HCT116 (cell line): ENCODE measurements at regions not wholly inside any gene's neighbourhood (a gene's known extent, or its start where the extent isn't known, plus 50 kb on each side); places are given as distances from the start of the nearest gene placed in this dataset.

Experiments used
- EGR1 ChIP-seq: IDR thresholded peaks from 2 replicates; pipeline ENCODE4 v1.6.1; 2012; ENCODE audit warnings: low read depth
- EZH2 ChIP-seq: fragments of 200-600 bp; sonication (generic); IDR thresholded peaks from 2 replicates; pipeline ENCODE4 v1.6.1; 2017; ENCODE audit warnings: antibody characterized with exemption, mixed run types
- EZH2phosphoT487 ChIP-seq: fragments of 200-600 bp; IDR thresholded peaks from 2 replicates; pipeline ENCODE4 v1.6.1; 2018; ENCODE audit warnings: antibody characterized with exemption, borderline replicate concordance
- POLR2A ChIP-seq: IDR thresholded peaks from 2 replicates; pipeline ENCODE4 v1.7.0; 2011; ENCODE audit warnings: borderline replicate concordance; ENCODE audit not compliant: insufficient read depth, insufficient read length; ENCODE audit errors: extremely low read depth
- SP1 ChIP-seq: IDR thresholded peaks from 2 replicates; pipeline ENCODE4 v1.6.1; 2012; ENCODE audit warnings: low read depth
- TF ChIP-seq, protein P1 (sequence below): IDR thresholded peaks from 2 replicates; pipeline ENCODE4 v1.6.1; 2011; ENCODE audit warnings: mild to moderate bottlenecking, low read length, moderate library complexity; ENCODE audit not compliant: insufficient replicate concordance; ENCODE audit errors: extremely low read depth
- TF ChIP-seq, protein P2 (sequence below), 3 experiments: fragments of 200-600 bp in 1 of 3; sonication (generic) in 1 of 3; IDR thresholded peaks in 2 of 3; conservative IDR thresholded peaks in 1 of 3; 2 replicates each; pipeline ENCODE4 v1.5.1; 2012 to 2017; ENCODE audit warnings: low read depth in 2 of 3, low read length in 2 of 3, antibody characterized with exemption in 1 of 3, borderline replicate concordance in 1 of 3, control low read depth in 1 of 3, mild to moderate bottlenecking in 1 of 3, mixed read lengths in 1 of 3, mixed run types in 1 of 3, moderate library complexity in 1 of 3; ENCODE audit not compliant: insufficient read depth in 1 of 3
- TF ChIP-seq, protein P3 (sequence below): IDR thresholded peaks from 2 replicates; pipeline ENCODE4 v1.6.1; 2012; ENCODE audit warnings: low read depth
- TF ChIP-seq, protein P4 (sequence below): IDR thresholded peaks from 2 replicates; pipeline ENCODE4 v1.6.1; 2012
- TF ChIP-seq, protein P5 (sequence below): IDR thresholded peaks from 2 replicates; pipeline ENCODE4 v1.6.1; 2012

DNA sequence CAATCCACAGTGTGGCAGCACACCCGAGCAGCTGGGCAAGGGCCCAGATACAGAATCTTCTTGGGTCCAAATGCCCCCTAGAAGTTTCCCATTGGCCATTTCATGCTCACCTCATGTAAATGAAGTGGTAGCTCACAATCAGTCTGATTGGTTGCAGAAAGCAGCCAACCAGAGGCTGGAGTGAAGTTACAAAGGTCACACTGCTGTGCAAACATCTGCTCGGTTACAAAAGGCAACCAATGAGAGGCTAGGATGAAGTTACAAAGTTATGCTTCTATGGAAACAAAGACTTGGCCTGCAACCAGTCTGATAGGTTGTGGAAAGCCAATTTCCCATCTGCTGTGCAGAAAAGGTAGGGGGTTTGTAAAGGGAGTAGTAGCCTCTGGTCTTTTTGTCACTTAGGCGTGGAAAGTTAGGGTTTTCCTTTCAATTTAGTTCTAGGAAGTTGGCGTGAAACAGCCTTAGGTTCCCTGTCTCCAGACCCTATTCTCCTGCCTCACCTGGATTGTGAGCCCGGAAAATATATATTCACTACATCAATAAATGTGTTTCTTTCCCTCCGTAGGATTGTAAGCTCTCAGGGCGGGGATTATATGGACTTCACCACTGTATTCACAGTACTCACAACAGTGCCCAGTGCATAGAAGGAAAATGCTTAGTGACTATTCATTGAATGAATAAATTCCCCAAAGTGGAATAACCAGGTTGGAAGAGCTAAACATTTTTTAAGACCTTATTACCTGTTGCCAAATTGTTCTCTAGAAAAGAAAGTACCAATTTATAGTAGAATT is 91.9 kb downstream of the URB2 start:
- TF ChIP-seq EGR1, result no peak
- TF ChIP-seq, protein P1, sequence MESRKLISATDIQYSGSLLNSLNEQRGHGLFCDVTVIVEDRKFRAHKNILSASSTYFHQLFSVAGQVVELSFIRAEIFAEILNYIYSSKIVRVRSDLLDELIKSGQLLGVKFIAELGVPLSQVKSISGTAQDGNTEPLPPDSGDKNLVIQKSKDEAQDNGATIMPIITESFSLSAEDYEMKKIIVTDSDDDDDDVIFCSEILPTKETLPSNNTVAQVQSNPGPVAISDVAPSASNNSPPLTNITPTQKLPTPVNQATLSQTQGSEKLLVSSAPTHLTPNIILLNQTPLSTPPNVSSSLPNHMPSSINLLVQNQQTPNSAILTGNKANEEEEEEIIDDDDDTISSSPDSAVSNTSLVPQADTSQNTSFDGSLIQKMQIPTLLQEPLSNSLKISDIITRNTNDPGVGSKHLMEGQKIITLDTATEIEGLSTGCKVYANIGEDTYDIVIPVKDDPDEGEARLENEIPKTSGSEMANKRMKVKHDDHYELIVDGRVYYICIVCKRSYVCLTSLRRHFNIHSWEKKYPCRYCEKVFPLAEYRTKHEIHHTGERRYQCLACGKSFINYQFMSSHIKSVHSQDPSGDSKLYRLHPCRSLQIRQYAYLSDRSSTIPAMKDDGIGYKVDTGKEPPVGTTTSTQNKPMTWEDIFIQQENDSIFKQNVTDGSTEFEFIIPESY, result no peak
- TF ChIP-seq, protein P2, sequence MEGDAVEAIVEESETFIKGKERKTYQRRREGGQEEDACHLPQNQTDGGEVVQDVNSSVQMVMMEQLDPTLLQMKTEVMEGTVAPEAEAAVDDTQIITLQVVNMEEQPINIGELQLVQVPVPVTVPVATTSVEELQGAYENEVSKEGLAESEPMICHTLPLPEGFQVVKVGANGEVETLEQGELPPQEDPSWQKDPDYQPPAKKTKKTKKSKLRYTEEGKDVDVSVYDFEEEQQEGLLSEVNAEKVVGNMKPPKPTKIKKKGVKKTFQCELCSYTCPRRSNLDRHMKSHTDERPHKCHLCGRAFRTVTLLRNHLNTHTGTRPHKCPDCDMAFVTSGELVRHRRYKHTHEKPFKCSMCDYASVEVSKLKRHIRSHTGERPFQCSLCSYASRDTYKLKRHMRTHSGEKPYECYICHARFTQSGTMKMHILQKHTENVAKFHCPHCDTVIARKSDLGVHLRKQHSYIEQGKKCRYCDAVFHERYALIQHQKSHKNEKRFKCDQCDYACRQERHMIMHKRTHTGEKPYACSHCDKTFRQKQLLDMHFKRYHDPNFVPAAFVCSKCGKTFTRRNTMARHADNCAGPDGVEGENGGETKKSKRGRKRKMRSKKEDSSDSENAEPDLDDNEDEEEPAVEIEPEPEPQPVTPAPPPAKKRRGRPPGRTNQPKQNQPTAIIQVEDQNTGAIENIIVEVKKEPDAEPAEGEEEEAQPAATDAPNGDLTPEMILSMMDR (IDR thresholded peaks at IDR 0.05 in 2 of 3, conservative IDR thresholded peaks at IDR 0.05 in 1 of 3; ENCODE audit: borderline replicate concordance in 1 of 3, insufficient read depth in 1 of 3, low read depth in 2 of 3, low read length in 2 of 3), result no peak
- no peak for TF ChIP-seq POLR2A
- TF ChIP-seq, protein P3, sequence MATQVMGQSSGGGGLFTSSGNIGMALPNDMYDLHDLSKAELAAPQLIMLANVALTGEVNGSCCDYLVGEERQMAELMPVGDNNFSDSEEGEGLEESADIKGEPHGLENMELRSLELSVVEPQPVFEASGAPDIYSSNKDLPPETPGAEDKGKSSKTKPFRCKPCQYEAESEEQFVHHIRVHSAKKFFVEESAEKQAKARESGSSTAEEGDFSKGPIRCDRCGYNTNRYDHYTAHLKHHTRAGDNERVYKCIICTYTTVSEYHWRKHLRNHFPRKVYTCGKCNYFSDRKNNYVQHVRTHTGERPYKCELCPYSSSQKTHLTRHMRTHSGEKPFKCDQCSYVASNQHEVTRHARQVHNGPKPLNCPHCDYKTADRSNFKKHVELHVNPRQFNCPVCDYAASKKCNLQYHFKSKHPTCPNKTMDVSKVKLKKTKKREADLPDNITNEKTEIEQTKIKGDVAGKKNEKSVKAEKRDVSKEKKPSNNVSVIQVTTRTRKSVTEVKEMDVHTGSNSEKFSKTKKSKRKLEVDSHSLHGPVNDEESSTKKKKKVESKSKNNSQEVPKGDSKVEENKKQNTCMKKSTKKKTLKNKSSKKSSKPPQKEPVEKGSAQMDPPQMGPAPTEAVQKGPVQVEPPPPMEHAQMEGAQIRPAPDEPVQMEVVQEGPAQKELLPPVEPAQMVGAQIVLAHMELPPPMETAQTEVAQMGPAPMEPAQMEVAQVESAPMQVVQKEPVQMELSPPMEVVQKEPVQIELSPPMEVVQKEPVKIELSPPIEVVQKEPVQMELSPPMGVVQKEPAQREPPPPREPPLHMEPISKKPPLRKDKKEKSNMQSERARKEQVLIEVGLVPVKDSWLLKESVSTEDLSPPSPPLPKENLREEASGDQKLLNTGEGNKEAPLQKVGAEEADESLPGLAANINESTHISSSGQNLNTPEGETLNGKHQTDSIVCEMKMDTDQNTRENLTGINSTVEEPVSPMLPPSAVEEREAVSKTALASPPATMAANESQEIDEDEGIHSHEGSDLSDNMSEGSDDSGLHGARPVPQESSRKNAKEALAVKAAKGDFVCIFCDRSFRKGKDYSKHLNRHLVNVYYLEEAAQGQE, result no peak
- TF ChIP-seq, protein P4, sequence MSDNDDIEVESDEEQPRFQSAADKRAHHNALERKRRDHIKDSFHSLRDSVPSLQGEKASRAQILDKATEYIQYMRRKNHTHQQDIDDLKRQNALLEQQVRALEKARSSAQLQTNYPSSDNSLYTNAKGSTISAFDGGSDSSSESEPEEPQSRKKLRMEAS, result no peak
- TF ChIP-seq, protein P5, sequence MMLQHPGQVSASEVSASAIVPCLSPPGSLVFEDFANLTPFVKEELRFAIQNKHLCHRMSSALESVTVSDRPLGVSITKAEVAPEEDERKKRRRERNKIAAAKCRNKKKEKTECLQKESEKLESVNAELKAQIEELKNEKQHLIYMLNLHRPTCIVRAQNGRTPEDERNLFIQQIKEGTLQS, result no peak
- no peak for TF ChIP-seq EZH2phosphoT487
- no peak for TF ChIP-seq SP1
- no peak for TF ChIP-seq EZH2
